ENCODE measurements at regions not wholly inside any gene's neighbourhood (a gene's known extent, or its start where the extent isn't known, plus 50 kb on each side); places are given as distances from the start of the nearest gene placed in this dataset.

- no peak for TF ChIP-seq CTCF (IDR thresholded peaks at IDR 0.05; ENCODE audit: low read depth, low read length)
- DNase-seq (ENCODE audit: extremely low read depth, low read depth): no peak
Measured at GRCh38 chr5:167671176-167671575, 620.3 kb upstream of the WWC1 start.

GRCh38 chr5:167673942-167674341 is 617.5 kb upstream of the WWC1 start:
- TF ChIP-seq CTCF (IDR thresholded peaks at IDR 0.05; ENCODE audit: low read depth, low read length): no peak
- DNase-seq (ENCODE audit: extremely low read depth, low read depth): no peak

GRCh38 chr5:167678481-167678880 is 613.0 kb upstream of the WWC1 start:
- no peak for TF ChIP-seq CTCF (IDR thresholded peaks at IDR 0.05; ENCODE audit: low read depth, low read length)
- DNase-seq (ENCODE audit: extremely low read depth, low read depth): no peak

GRCh38 chr5:167684251-167684650 is 607.2 kb upstream of the WWC1 start:
- no peak for TF ChIP-seq CTCF (IDR thresholded peaks at IDR 0.05; ENCODE audit: low read depth, low read length)
- DNase-seq (ENCODE audit: extremely low read depth, low read depth): no peak

GRCh38 chr5:167688341-167689130 is 602.9 kb upstream of the WWC1 start:
- no peak for TF ChIP-seq CTCF (IDR thresholded peaks at IDR 0.05; ENCODE audit: low read depth, low read length)
- no peak for DNase-seq (ENCODE audit: extremely low read depth, low read depth)

GRCh38 chr5:167694325-167695147 is 596.9 kb upstream of the WWC1 start:
- no peak for TF ChIP-seq CTCF (IDR thresholded peaks at IDR 0.05; ENCODE audit: low read depth, low read length)
- no peak for DNase-seq (ENCODE audit: extremely low read depth, low read depth)
